Right hindlimb (tissue), 1 donor: ENCODE measurements at regions not wholly inside any gene's neighbourhood (a gene's known extent, or its start where the extent isn't known, plus 50 kb on each side); places are given as distances from the start of the nearest gene placed in this dataset.
"Not testable (repeated sequence)": the region's sequence is repeated elsewhere in the genome, so short reads cannot be mapped to it uniquely, and the experiment has no call there.

Experiments
- DNase-seq: peaks from one replicate; pipeline ENCODE4 v3.0.0-alpha.2; 2018

DNA sequence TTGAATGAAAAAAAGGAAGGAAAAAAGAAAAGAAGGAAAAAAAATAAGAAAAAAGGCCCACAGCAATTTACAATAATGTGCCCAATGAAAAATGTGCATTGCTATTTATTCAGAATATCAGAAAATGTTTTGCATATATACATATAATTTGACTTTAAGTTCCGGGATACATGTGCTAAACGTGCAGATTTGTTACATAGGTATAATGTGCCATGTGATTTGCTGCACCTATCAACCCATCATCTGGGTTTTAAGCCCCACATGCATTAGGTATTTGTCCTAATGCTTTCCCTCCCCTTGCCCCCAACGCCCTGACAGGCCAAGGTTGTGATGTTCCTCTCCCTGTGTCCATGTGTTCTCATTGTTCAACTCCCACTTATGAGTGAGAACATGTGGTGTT, 738.0 kb upstream of the CDH6 start:
- not testable (repeated sequence) for DNase-seq

DNA sequence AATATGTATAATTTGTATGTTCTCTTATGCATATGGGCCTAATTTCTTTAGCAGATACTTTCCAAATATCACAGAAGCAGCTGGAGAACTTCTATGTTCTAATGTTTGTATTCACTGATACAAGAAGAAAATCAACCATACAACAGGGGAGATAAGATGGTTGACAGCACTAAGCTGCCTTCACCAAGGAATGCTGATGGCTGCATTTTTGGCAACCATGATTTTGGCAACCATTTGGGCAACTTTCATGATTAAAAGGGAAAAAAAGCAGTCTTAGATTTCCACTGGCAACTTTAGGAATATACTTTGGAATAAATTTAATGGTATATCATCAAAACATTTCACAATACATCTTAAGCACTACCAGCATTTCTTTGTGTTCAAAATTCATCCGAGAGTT, 740.3 kb upstream of the CDH6 start:
- no peak for DNase-seq

DNA sequence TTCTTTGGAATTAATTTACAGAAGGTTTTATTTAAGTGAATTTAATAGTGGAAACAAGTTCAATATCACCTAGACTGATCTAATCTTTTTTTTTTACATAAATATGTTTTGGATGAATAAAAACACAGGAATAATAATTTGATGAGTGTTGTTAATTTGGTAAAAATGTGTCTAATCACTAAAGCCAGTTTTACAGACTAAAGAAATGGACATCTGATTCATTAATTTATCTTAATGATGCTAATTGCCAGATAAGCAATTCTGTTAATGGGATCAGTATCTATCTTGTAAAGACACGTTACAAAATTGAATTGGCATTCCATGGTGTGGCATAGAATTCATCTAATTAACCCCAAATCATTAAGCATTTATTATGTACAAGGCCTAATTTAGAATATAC, 743.3 kb upstream of the CDH6 start:
- DNase-seq: no peak

DNA sequence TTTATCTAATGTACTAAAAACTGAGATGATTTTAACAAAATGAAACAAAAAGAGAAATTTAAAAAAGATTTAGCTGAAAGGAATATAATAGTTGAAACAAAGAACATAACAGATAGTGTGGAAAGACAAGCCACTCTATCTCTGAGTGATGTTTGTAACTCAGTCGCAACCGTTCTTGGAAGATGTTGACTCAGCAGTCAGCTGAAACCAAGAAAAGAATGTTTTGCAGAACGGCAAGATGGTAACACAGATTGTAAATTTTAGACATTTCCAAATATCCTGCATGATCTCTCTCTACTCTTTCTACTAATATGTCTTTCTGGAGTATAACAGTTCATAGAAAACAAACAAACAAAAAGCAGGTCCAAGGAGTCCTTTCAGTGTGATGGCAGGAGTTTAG, 746.1 kb upstream of the CDH6 start:
- no peak for DNase-seq

DNA sequence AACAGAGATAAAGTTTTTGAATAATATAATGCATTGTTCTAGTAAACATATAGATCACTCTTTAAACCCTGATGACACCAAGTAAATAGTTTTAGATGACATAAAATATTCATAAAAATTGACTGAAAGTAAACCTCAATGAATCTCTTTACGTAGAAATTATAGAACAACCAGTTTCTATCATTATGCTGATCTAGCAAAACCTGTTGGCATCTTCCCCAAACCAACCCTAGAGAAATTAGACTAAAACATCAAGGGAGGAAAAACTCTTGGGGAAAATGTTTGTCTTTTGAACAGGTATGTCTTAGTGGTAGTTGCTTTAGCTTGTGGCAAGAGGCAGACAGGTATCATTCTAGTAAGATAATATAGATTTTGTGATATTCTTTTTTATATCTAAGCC, 747.0 kb upstream of the CDH6 start:
- DNase-seq: no peak

DNA sequence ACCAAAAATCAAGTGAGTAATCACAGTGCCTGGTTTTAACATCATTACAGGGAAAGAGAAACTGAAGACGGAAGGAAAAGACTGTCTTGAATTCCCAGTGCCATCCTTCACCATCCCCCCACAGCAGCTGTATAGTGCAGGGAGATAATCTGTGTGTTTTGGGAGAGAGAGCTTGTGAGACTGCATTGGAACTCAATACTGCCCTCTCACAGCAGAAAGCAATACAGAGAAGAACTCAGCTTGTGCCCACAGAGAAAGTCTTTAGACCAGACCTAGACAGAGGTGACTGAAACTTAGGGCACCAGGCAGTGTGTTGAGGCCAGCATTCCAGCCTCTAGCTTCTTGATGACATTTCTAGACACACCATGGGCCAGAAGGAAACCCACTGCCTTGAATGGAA, 754.7 kb upstream of the CDH6 start:
- DNase-seq: no peak

DNA sequence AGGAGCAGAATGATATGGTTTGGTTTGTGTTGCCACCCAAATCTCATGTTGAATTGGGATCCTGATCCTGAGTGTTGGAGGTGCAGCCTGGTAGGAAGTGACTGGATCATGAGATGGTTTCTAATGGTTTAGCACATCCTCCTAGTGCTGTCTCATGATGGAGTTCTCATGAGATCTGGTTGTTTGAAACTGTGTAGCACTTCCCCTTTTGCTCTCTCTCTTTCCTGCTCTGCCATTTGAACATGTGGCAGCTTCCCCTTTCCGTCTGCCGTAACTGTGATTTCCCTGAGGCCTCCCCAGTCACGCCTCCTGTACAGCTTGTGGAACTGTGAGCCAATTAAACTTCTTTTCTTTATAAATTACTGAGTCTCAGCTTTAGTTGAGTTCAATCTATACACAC, 756.8 kb upstream of the CDH6 start:
- DNase-seq: no peak

DNA sequence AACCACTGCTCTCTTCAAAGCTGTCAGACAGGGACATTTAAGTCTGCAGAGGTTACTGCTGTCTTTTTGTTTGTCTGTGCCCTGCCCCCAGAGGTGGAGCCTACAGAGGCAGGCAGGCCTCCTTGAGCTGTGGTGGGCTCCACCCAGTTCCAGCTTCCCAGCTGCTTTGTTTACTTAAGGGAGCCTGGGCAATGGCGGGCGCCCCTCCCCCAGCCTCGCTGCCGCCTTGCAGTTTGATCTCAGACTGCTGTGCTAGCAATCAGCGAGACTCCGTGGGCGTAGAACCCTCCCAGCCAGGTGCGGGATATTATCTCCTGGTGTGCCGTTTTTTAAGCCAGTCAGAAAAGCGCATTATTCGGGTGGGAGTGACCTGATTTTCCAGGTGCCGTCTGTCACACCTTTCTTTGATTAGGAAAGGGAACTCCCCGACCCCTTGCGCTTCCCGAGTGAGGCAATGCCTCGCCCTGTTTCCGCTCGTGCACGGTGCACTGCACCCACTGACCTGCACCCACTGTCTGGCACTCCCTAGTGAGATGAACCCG, 764.5 kb upstream of the CDH6 start:
- not testable (repeated sequence) for DNase-seq

DNA sequence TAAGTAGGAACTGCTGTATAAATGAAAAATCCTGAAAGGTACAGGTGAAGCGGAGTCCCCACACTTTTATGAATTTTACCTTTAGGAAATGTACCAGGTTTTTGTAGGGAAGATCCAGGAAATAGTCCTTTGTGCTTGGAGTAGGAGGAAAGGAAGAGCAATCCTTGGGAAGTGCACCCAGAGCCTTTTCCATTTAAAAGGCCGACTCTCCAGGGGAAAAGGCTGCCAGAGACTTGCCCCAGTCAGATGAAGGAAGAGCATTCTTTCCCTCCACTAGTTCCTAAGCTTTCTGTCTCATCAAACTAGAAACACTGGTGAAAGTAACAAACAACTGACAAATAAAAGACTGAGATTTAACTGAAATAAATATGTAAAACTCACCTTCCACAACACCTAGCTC, 779.4 kb upstream of the CDH6 start:
- DNase-seq: no peak

DNA sequence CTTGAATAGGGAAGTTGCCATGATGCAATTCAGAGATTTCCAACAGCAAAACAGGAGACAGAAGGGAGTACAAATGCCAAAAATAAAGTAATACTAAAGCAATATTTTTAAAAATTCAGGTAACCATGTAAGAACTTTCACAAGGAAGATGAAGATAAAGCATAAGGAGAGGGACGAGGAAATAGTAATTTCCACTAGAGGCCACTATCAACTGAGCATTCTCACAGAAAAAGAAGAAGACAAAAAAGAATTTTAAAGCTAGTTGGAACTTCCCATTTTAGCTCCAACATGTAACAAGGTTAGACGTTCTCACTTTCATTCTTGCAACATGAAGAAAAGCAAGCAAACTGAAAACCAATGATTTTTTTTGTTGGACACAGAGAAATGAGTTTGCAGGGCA, 779.9 kb upstream of the CDH6 start:
- no peak for DNase-seq

DNA sequence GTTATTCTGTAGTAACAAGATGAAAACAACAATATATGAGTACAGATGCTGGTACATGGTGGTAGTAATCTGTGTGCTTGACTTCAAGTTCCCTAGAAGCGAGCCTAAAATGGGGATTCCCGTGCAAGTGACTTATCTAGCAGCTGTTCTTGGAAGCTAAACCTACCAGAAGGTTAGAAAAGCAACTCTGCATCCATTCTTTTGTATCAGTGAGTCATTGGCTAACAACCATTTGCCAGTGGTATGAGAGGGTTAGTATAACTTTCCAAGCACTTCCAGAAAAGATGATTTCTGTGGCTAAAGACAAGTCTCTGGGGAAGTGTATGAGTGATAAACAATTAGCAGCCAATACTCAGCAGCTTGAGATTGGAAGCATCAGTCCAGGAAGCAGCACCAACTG, 787.7 kb upstream of the CDH6 start:
- no peak for DNase-seq

DNA sequence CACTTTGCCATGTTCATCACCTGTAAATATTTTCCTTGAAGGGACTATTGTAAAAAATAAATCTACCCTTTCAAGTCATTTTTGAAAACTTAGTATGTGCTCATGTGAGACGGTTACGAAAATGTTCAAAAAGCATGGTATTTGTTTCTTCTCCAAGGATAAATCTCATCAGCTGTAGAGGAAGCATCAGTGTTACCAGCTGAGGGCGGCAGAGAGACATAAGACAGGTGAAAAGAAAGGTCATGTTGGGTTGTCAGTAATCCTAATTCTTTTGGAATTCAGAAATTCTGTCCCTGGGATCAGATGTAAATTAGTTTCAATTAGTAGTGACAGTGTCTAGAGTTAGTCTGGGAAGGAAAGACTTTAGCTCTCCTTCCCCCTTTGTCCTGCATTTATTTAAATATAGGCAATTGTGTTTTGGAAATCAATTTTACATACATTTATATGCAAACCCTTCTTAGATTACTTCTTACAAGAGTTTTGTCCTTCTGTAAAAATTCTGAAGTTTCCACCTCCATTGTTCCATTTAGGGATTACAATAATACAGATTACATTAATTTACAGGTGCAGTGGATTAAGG, 791.9 kb upstream of the CDH6 start:
- peak; percentile 21 for DNase-seq

DNA sequence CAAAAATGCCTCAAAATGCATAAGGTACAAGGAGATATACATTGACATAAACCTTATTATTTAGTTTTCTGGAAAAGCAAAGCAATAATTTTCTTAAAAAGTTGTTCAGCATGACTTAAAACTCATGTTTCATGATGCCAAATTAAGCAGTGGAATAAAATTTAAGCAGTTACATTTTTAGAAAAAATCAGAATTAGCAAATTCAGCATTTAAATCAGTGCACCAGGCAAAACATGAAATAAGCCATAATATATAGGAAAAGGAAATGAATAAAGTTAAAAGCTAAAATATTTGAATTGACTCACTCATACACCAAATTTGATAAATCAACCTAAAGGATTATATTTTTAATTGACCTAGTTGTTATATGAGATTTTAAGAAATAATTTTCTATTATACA, 795.1 kb upstream of the CDH6 start:
- no peak for DNase-seq

DNA sequence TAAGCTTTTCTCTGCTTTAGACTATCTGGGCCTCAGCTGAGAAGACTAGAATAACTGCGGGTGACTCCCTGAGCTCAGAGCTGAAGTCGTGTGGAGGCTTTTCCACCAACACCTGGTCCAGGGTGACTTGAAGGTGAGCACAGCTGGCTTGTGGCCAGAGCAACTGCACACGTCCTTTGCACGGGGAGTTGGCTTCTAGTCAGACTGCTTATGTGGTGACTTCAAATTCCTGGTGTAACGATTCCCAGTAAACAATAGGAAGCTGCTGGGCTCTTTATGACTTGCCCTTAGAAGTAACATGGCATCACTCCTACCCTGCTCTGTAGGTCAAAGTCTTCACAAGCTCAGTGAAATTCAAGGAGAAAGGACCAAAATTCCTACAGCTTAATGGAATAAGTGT, 800.6 kb upstream of the CDH6 start:
- DNase-seq: no peak

DNA sequence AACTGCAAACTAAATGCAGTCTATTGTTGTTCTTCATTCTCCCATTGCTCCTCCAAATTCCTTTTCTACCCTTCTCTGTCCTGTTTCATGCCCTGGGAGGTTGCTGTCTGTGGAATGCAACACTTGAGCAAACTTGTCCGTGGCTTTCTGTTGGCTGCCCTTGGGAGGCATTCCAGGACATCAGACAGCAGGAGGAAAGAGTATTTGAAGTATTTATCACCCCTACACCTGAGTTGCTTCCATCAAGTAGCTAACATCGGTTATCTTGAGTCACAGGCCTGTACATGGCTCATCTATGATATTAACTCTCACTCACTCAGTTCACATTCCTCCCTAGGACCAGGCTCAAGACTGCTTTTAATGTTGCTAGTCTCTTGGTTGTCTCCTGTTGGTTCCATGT, 803.4 kb upstream of the CDH6 start:
- no peak for DNase-seq

DNA sequence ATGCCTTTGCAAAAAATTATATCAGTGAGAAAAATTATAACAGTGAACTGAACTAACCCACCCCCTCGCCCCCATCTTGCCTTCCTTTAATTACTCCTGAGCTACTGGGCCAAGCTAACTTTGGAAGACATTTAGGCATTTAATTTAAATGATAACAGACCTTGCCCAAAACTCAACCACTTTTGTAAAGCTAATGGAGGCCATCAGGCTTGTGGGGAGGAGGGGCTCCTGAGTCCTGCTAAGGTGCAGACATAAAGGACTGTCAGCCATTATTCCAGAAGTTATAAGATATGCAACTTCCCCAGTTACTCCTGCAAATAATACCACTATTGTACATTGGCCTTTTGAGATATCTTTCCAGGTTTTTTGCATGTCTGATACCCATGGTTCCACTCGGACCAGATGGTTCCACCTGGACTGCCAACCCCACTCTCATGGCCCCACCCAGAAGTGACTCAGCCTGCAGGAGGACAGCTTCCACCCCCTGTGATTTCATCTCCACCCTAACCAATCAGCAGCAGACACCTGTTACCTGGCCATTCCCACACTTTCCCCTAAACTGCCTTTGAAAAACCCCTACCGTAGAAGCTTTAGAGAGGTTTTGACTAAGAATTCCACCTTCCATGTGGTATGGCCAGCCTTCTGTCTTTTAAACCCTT, 805.4 kb upstream of the CDH6 start:
- no peak for DNase-seq

DNA sequence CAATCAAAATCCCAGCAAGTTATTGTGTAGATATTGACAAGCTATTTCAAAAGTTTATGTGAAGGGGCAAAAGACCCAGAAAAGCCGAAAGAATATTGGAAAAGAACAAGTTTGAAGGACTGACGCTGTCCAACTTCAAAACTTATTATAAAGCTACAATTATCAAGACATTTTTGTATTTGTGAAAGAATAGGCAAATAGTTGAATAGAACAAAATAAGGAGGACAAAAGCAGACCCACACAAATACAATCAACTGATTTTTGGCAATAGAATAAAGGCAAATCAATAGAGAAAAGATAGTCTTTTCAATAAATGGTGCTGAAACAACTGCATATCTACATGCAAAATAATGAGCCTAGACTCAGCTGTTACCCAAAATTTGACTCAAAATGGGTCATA, 807.7 kb upstream of the CDH6 start:
- no peak for DNase-seq

DNA sequence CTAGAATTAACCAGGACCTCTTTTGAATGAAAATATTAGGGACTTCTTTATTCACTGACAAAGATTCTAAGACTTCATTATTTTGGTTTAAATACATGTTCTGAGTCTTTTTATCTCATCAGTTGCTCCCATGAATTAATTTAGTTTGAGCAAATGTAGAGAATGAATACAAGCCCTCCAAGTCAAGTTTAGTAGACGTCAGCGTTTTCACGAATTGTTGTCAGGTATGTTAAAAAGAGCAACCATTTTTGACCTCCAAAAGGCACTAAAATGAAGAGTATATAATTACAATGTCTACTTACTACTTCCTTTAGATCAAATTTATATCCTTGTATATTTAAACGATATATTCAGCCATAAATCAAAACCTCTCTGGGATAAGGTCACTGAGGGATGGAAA, 809.3 kb upstream of the CDH6 start:
- DNase-seq: no peak

DNA sequence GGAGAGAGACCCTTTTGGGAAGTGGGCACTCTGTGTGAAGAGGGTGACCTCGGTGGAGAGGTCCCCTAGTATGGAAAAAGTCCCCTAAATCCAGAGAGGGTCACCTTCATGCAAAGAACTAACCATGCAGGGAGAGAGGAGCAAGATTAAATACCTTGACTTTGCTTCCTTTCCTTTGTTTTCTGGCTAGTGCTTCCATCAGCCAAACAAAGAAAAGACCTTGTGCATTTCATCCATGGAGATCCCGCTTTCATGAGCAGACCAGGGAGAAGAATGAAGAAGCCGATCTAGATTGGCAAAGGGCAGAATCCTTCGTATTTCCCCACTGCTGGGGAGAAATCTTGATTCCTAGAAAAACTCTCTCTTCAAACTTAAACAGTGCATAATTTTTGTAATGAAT, 813.3 kb upstream of the CDH6 start:
- no peak for DNase-seq

DNA sequence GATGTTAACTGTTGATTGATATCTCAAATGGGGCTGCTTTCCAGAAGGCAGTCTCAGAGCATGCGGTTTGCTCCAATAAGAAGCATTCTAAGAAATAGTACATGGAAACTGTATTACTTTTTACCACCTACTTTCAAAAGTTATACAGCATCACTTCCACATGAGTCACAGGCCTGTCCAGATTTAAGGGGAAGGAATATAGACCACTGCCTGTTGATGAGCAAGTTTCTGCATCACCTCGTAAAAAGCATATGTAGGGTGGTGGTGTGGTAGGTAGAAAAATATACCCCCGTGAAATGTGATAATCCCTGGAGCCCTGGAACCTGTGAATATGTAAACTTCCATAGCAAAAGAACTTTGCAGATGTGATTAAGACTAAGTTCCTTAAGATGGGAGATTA, 816.6 kb upstream of the CDH6 start:
- no peak for DNase-seq

DNA sequence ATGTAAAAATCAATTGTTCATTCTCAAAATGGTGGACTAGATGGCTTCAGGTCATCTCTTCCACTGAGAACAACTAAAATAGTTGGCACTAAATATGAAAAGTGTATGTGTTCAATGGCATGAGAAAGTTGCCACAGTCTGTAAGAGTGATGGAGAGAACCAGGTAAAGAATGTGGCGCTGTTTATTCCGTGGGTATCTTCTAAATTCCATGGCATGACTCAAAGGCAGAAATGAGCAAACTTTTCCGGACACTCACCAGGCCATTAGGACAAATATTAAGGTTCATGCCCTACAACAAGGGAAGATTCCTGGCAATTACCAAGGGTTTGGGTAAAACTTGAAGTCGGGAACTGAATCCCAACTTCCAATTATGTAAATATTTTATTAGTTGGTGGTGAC, 825.4 kb upstream of the CDH6 start:
- no peak for DNase-seq

DNA sequence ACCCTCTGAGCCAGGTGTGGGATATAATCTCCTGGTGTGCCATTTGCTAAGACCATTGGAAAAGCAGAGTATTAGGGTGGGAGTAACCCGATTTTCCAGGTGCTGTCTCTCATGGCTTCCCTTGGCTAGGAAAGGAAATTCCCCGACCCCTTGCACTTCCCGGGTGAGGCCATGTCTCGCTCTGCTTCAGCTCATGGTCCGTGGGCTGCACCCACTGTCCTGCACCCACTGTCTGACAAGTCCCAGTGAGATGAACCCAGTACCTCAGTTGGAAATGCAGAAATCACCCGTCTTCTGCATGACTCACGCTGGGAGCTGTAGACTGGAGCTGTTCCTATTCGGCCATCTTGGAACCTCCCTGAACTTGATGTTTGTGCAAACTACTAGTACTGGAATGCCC, 828.5 kb upstream of the CDH6 start:
- DNase-seq: not testable (repeated sequence)

DNA sequence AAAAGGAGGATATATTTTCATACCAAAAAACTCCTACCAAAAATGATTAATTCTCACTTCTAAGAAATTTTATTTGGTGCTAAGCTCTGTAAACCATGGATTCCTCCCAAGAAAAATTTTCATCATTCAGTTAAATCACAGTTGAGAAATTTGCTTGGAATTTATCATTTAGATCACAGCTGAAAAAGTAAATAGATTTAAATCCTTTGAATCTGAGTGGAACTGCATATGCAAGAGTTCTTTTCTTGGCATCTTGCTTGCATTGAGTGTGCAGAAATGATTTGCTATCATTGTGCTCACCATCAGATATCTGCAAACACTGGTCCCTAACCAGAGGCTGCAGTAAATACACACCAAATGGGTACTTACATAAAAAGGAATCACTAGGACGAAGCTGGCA, 836.1 kb upstream of the CDH6 start:
- DNase-seq: no peak

DNA sequence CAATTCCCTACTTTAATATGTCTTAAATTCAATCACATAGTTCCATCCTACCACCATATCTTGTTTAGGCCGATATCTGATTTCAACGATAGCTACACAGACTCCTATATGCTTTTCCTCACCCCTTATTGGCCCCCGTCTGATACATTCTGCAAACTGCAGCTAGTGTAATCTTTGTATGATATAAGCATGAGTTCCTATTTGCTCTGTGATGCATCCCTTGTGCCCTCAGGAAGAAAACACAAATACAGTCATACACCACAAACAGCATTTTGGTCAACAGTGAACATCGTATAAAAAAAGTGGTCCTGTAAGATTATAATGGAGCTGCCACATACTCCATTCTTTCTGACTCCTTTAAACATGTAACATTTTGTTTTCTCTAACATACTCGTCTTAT, 837.8 kb upstream of the CDH6 start:
- DNase-seq: no peak

DNA sequence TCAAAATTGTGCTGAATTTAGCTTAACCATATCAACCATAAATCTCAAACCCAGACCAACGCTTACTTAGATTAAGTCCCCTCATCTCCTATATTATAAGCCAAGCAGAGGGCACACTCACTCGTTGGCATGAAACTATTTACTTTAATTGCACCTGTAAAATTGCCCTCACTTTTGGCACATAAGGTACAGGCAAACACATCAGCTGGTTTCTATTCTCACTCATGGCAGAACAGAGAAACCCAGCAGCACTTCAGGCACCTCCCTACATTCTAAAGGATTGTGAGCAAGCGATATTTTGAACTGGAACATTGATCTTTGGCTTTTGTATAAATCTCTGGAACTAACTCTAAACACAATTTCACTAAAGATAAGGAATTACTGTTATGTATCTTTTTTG, 845.6 kb upstream of the CDH6 start:
- no peak for DNase-seq
